Heart left ventricle (tissue), 13 donors: ENCODE measurements at regions not wholly inside any gene's neighbourhood (a gene's known extent, or its start where the extent isn't known, plus 50 kb on each side); places are given as distances from the start of the nearest gene placed in this dataset.

ENCODE experiments used
- CTCF ChIP-seq, 12 donors: fragments of 200-600 bp; sonication (generic) in 4 of 12; IDR thresholded peaks; one replicate each; pipeline versions ENCODE4 v1.5.0 to v1.8.0; 2018 to 2022; ENCODE audit warnings: antibody characterized with exemption in 12 of 12, mild to moderate bottlenecking in 5 of 12
- POLR2A ChIP-seq, 2 donors: fragments of 450-650 bp; IDR thresholded peaks; one replicate each; pipeline ENCODE4 v1.6.1; 2017; ENCODE audit warnings: antibody characterized with exemption in 2 of 2, mild to moderate bottlenecking in 2 of 2, moderate library complexity in 2 of 2
- donor health status: ischemic (EF 13 %, LVEDD 7.1; RV severe dilation, severe dysfunction).
- donor health status: DM: no; HTN: yes; CAD: no.
- donor health status: DM: no; HTN: no; CAD: no.
- donor health status: ischemic (EF 25% LVEDD 6.9; RV normal size, moderate dysfunction).
- donor health status: ischemic (EF 25% LVEDD 5.7; RV mildly dilated, moderate dysfunction).
- donor health status: ischemic (EF 35%, LVEDD 5.7; RV mildly dilated, moderate dysfunction).
- donor health status: nonischemic (EF 11% LVEDD 7.7; RV severe dilation, severe dysfunction).
- donor health status: DM: yes; HTN: yes; CAD: no.
- donor health status: PGD.
- donor health status: ischemic (EF 29% LVEDD 5.4; RV normal size, mild dysfunction).
- donor health status: nonischemic (EF 23%, LVEDD 6.1; RV moderate dilation, normal function).

GRCh38 chr9:36778682-36779081 lies 206.0 kb downstream of the MELK start:
- TF ChIP-seq CTCF (IDR thresholded peaks at IDR 0.05) = no peak
- no peak for TF ChIP-seq POLR2A (IDR thresholded peaks at IDR 0.05)
